WTC11 (cell line): ENCODE measurements at regions not wholly inside any gene's neighbourhood (a gene's known extent, or its start where the extent isn't known, plus 50 kb on each side); places are given as distances from the start of the nearest gene placed in this dataset.

Source experiments
- CTCF ChIP-seq: fragments of 200-600 bp; IDR thresholded peaks from 2 replicates; pipeline ENCODE4 v1.8.0; 2022; ENCODE audit warnings: antibody characterized with exemption
- E2F4 ChIP-seq: sonication (generic); formaldehyde crosslinking; IDR thresholded peaks from 2 replicates; pipeline ENCODE4 v1.8.1; 2022; ENCODE audit warnings: low read depth, mild to moderate bottlenecking, moderate library complexity, missing genetic modification reagents, borderline replicate concordance
- FOXJ3 ChIP-seq: sonication (generic); formaldehyde crosslinking; IDR thresholded peaks from 2 replicates; pipeline ENCODE4 v1.9.0; 2021; ENCODE audit warnings: missing genetic modification reagents, mild to moderate bottlenecking, borderline replicate concordance
- MLX ChIP-seq: sonication (generic); formaldehyde crosslinking; IDR thresholded peaks from 2 replicates; pipeline ENCODE4 v1.8.1; 2023; ENCODE audit warnings: mild to moderate bottlenecking, missing genetic modification reagents, moderate library complexity
- NFE2L1 ChIP-seq: sonication (generic); formaldehyde crosslinking; IDR thresholded peaks from 2 replicates; pipeline ENCODE4 v1.8.1; 2023; ENCODE audit warnings: missing genetic modification reagents
- USF2 ChIP-seq: sonication (generic); formaldehyde crosslinking; IDR thresholded peaks from 2 replicates; pipeline ENCODE4 v1.8.1; 2023; ENCODE audit warnings: mild to moderate bottlenecking, missing genetic modification reagents, moderate library complexity

GRCh38 chr16:63690961-63691360 is 1430.9 kb downstream of the CDH11 start:
- TF ChIP-seq E2F4 (CRISPR knock-in tag) (no peak), USF2 (no peak), CTCF (no peak), NFE2L1 (CRISPR knock-in tag) (no peak), FOXJ3 (CRISPR knock-in tag) (no peak), MLX (CRISPR knock-in tag) (no peak)
